ENCODE measurements at regions not wholly inside any gene's neighbourhood (a gene's known extent, or its start where the extent isn't known, plus 50 kb on each side); places are given as distances from the start of the nearest gene placed in this dataset.
"Not testable (repeated sequence)": the region's sequence is repeated elsewhere in the genome, so short reads cannot be mapped to it uniquely, and the experiment has no call there.

- no peak for DNase-seq (ENCODE audit: low read depth)
These were observed 1308.2 kb downstream of the GATA3 start for GRCh38 chr10:9362721-9363120.

- DNase-seq (ENCODE audit: low read depth): no peak
These were observed 1324.7 kb downstream of the GATA3 start for GRCh38 chr10:9379183-9379582.

GRCh38 chr10:9381733-9382532, 1327.4 kb downstream of the GATA3 start:
- no peak for DNase-seq (ENCODE audit: low read depth)

- DNase-seq (ENCODE audit: low read depth): no peak
These were observed 1328.0 kb downstream of the GATA3 start for GRCh38 chr10:9382533-9382866.

- no peak for DNase-seq (ENCODE audit: low read depth)
These were observed 1336.0 kb downstream of the GATA3 start for GRCh38 chr10:9390516-9390915.

- no peak for DNase-seq (ENCODE audit: low read depth)
These were observed 1344.9 kb downstream of the GATA3 start for GRCh38 chr10:9399275-9399983.

GRCh38 chr10:9402067-9402466, 1347.6 kb downstream of the GATA3 start:
- peak; percentile 14 for DNase-seq (ENCODE audit: low read depth)

- DNase-seq (ENCODE audit: low read depth): not testable (repeated sequence)
These were observed 1348.2 kb downstream of the GATA3 start for GRCh38 chr10:9402507-9403195.

GRCh38 chr10:9407201-9407600, 1352.7 kb downstream of the GATA3 start:
- DNase-seq (ENCODE audit: low read depth): not testable (repeated sequence)

- DNase-seq (ENCODE audit: low read depth): no peak
These were observed 1361.8 kb downstream of the GATA3 start for GRCh38 chr10:9416331-9416730.

- no peak for DNase-seq (ENCODE audit: low read depth)
These were observed 1365.3 kb downstream of the GATA3 start for GRCh38 chr10:9419757-9420156.

- no peak for DNase-seq (ENCODE audit: low read depth)
These were observed 1372.7 kb downstream of the GATA3 start for GRCh38 chr10:9427209-9427608.

GRCh38 chr10:9437131-9437530, 1382.6 kb downstream of the GATA3 start:
- peak; percentile 1 for DNase-seq (ENCODE audit: low read depth)

GRCh38 chr10:9443758-9444157, 1389.3 kb downstream of the GATA3 start:
- no peak for DNase-seq (ENCODE audit: low read depth)

- no peak for DNase-seq (ENCODE audit: low read depth)
These were observed 1395.0 kb downstream of the GATA3 start for GRCh38 chr10:9449530-9449929.

GRCh38 chr10:9450801-9451200, 1396.3 kb downstream of the GATA3 start:
- DNase-seq (ENCODE audit: low read depth): no peak

GRCh38 chr10:9451211-9451773, 1396.8 kb downstream of the GATA3 start:
- no peak for DNase-seq (ENCODE audit: low read depth)

- no peak for DNase-seq (ENCODE audit: low read depth)
These were observed 1397.6 kb downstream of the GATA3 start for GRCh38 chr10:9452056-9452455.

GRCh38 chr10:9453871-9454270, 1399.4 kb downstream of the GATA3 start:
- DNase-seq (ENCODE audit: low read depth): not testable (repeated sequence)

GRCh38 chr10:9469663-9470205, 1415.2 kb downstream of the GATA3 start:
- DNase-seq (ENCODE audit: low read depth): no peak

- DNase-seq (ENCODE audit: low read depth): no peak
These were observed 1416.1 kb downstream of the GATA3 start for GRCh38 chr10:9470581-9470980.

GRCh38 chr10:9501944-9502343, 1447.5 kb downstream of the GATA3 start:
- DNase-seq (ENCODE audit: low read depth): no peak

Measured in RPMI7951 (cell line).